HFFc6 (cell line): ENCODE measurements at regions not wholly inside any gene's neighbourhood (a gene's known extent, or its start where the extent isn't known, plus 50 kb on each side); places are given as distances from the start of the nearest gene placed in this dataset.
"Not testable (repeated sequence)": the region's sequence is repeated elsewhere in the genome, so short reads cannot be mapped to it uniquely, and the experiment has no call there.

Experiments used
- DNase-seq: peaks from one replicate; pipeline ENCODE4 v3.0.0-alpha.2; 2018
- H3K27ac Mint-ChIP-seq: 2 replicates; pipeline ENCODE4 v1.8.0; 2020; ENCODE audit warnings: mild to moderate bottlenecking, mixed read lengths
- H3K27me3 Mint-ChIP-seq: 2 replicates; pipeline ENCODE4 v1.8.0; 2021; ENCODE audit warnings: mild to moderate bottlenecking, moderate library complexity, mixed read lengths; ENCODE audit not compliant: insufficient read depth
- H3K36me3 Mint-ChIP-seq: 2 replicates; pipeline ENCODE4 v1.8.0; 2021; ENCODE audit warnings: low read depth, mixed read lengths
- H3K4me1 Mint-ChIP-seq: 2 replicates; pipeline ENCODE4 v1.8.0; 2020; ENCODE audit warnings: low read depth, mixed read lengths
- H3K4me3 Mint-ChIP-seq: 2 replicates; pipeline ENCODE4 v1.8.0; 2020; ENCODE audit warnings: mild to moderate bottlenecking, moderate library complexity, mixed read lengths
- H3K9me3 Mint-ChIP-seq: 2 replicates; pipeline ENCODE4 v1.8.0; 2020; ENCODE audit warnings: mild to moderate bottlenecking, mixed read lengths
- CTCF ChIP-seq: fragments of 200-600 bp; sonication (generic); IDR thresholded peaks from 2 replicates; pipeline ENCODE4 v1.5.0; 2021; ENCODE audit warnings: antibody characterized with exemption, mild to moderate bottlenecking

- no peak for DNase-seq
- TF ChIP-seq CTCF: no peak
- H3K27ac Mint-ChIP-seq: no peak overlapping the region
- H3K4me1 Mint-ChIP-seq: no peaks in the 10 kb centered on the region
- no peak overlapping the region for H3K4me3 Mint-ChIP-seq
- H3K27me3 Mint-ChIP-seq: no peaks in the 10 kb centered on the region
- H3K36me3 Mint-ChIP-seq: no peaks in the 10 kb centered on the region; the same call in 1 of the 2 replicates
- peaks cover 36% of the 10 kb centered on the region for H3K9me3 Mint-ChIP-seq
Observed at GRCh38 chr3:79954756-79955155, 187.0 kb upstream of the ROBO1 start.

- no peaks in the 10 kb centered on the region for H3K27me3 Mint-ChIP-seq
- peaks cover 34% of the 10 kb centered on the region for H3K9me3 Mint-ChIP-seq
- H3K4me3 Mint-ChIP-seq: no peak overlapping the region
- DNase-seq: no peak
- H3K36me3 Mint-ChIP-seq: no peaks in the 10 kb centered on the region; the same call in 1 of the 2 replicates
- no peak for TF ChIP-seq CTCF
- H3K27ac Mint-ChIP-seq: no peak overlapping the region
- H3K4me1 Mint-ChIP-seq: no peaks in the 10 kb centered on the region
Observed at GRCh38 chr3:79953591-79954101, 185.8 kb upstream of the ROBO1 start.

GRCh38 chr3:79951426-79951825 is 183.6 kb upstream of the ROBO1 start:
- not testable (repeated sequence) for H3K4me1 Mint-ChIP-seq, H3K27ac Mint-ChIP-seq, H3K27me3 Mint-ChIP-seq, H3K36me3 Mint-ChIP-seq, H3K4me3 Mint-ChIP-seq, DNase-seq
- peaks cover 24% of the 10 kb centered on the region for H3K9me3 Mint-ChIP-seq

- no peak for DNase-seq
- peaks cover 36% of the 10 kb centered on the region for H3K9me3 Mint-ChIP-seq
- no peaks in the 10 kb centered on the region for H3K27me3 Mint-ChIP-seq
- H3K4me3 Mint-ChIP-seq: no peak overlapping the region
- H3K36me3 Mint-ChIP-seq: no peaks in the 10 kb centered on the region
- H3K4me1 Mint-ChIP-seq: no peaks in the 10 kb centered on the region
- no peak overlapping the region for H3K27ac Mint-ChIP-seq
- no peak for TF ChIP-seq CTCF
Observed at GRCh38 chr3:79947957-79948356, 180.2 kb upstream of the ROBO1 start.

- no peak for TF ChIP-seq CTCF
- Mint-ChIP-seq H3K27ac (no peak overlapping the region), H3K4me3 (no peak overlapping the region), H3K9me3 (peaks cover 33% of the 10 kb centered on the region), H3K27me3 (no peaks in the 10 kb centered on the region), H3K36me3 (no peaks in the 10 kb centered on the region), H3K4me1 (no peaks in the 10 kb centered on the region)
- DNase-seq: no peak
Observed at GRCh38 chr3:79947469-79947868, 179.7 kb upstream of the ROBO1 start.

GRCh38 chr3:79937567-79937966 is 169.8 kb upstream of the ROBO1 start:
- no peak overlapping the region for H3K27ac Mint-ChIP-seq
- no peak for DNase-seq
- no peak for TF ChIP-seq CTCF
- no peak overlapping the region for H3K4me3 Mint-ChIP-seq
- no peaks in the 10 kb centered on the region for H3K36me3 Mint-ChIP-seq
- no peaks in the 10 kb centered on the region for H3K4me1 Mint-ChIP-seq
- H3K9me3 Mint-ChIP-seq: peaks cover 30% of the 10 kb centered on the region
- H3K27me3 Mint-ChIP-seq: no peaks in the 10 kb centered on the region
